NCI-H2196 (cell line): ENCODE measurements at regions not wholly inside any gene's neighbourhood (a gene's known extent, or its start where the extent isn't known, plus 50 kb on each side); places are given as distances from the start of the nearest gene placed in this dataset.

Source experiments
- DNase-seq: peaks from one replicate; lab custom pipeline; 2025; ENCODE audit not compliant: unreplicated experiment; lab: John Stamatoyannopoulos, UW

DNA sequence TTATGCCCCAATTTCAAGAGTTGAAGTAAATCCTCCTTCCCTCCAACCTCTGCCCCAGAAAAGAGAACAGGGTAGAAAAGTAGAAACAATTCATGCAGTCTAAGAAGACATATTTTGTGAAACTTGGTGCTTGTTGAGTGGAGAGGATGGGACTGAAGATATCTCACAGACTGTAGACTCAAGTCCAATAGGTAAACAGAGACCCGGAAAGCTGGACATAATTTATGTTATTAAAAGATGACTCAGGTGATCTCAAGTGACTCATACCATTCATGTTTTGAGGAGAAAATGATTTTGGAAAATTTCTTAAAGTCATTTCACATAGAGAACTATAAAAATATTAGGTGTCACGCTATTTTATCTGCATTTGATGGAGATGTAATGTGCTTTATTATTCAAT, 203.1 kb upstream of the SOX9 start:
- DNase-seq: no peak

DNA sequence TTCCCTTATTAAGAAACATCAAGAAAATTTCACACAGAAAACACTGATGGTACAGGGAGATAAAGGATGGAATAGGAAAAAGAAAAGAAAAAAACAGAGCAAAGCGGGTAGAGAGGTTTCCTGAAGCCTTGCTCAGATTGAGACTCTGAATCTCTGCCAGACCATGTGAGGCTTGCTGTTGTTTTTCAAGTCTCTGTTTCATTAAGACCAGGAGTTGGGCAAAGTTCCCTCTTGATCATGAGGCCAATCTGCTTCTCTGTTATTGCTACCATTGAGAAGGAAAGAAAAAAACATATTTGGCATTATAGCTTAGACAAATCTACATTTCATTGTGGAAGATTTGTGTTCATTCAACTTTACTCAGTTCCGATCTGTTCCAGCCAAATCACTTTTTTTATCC, 201.6 kb upstream of the SOX9 start:
- DNase-seq: no peak

DNA sequence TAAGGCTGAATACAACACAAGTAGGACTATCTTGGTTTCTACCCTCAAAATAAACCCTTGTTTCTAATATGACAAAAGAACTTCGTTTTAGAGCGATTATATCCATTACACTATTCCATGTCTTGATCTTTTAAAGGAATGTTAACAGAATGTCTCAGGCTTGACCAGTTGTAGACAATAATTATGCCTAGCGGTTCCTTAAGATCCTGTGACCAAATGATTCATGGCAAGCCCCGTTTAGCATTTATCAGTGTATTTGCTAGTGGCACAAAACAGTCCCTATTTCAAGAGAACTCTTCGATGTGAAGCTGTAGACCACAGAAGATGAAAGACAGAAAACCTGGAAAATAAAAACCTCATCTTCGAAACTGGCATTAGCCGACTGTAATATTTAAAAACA, 200.9 kb upstream of the SOX9 start:
- DNase-seq: no peak

DNA sequence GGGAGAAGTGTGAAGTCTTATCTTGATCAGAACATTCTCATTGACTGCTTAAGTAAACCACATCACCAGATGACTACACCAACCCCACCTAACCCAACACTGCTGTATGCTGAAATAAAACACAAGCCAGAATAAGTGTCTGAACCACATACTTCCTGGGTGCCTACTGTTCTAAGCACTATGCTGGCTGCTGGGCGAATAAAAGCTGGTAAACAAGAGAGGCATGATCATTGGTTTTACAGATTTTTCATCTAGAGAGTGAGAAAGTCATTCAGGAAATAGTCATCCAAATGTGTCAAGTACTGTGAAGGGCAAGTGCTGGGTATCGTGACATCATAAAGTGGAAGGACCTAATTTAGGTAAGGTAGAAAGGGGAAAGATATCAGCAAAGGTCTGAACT, 199.0 kb upstream of the SOX9 start:
- no peak for DNase-seq

DNA sequence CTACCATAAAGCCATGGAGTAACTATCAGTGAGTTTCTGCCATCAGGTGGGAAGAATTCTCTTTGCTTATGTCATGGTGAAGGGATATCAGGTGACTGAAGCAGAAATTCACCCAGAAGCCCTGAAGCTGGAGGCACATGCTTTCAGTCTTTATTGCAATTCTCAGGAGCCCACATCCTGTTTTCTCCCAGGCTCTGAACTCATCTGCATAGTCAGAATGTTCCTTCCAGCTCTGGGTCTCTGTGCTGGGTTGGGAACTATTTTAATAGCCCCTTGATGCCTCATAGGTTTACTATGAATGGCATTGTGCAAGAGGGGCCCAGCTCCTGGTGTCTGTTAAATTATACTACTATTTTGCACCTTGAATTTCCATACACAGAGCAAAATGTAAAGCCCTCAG, 198.4 kb upstream of the SOX9 start:
- DNase-seq: no peak

DNA sequence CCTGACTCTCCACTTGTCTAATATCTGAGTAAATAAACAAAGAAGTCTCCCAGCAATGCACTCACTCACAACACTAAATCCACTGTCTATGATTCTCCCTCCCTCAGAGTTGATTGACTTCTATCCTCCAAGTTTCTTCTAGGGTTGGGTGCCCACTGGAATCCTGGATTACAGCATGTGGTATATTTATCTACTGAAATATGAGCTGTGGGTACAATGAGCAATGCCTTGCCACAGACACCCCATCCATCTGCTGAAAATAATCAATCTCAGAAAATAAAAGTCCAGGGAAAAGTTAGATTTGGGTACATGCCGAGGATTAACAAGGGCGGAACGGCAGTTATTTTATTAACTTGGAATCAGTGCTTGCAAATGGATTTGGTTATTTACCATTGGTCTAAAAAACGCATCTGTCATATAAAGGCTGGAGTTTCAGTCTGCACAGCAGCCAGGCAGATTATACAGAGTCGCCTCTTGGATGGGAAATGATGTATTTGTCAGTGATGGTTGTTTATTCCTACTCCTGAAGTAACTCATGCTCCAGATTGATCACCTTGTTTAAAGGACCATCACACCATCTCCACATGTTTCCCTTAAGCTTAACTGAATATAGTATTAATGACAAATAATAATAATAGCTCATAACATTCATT, 193.9 kb upstream of the SOX9 start:
- no peak for DNase-seq

DNA sequence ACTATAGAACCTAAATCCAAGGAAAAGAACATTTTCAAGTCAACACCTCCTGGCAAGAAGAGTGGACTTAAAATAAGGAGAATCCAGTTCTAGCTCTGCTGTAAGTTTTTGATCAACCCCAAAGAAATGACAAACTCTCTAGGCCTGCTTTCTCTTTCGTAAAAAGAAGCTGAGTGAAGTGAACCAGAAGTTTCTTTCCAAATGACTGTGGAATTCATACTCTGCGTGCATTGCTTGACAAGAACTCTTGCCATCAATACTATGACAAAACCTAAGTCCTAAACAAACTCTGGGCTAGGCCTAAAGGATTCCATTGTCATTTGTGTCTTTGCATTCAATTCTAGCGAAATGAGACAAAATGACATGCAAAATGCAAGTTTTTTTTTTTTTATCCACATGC, 187.5 kb upstream of the SOX9 start:
- no peak for DNase-seq

DNA sequence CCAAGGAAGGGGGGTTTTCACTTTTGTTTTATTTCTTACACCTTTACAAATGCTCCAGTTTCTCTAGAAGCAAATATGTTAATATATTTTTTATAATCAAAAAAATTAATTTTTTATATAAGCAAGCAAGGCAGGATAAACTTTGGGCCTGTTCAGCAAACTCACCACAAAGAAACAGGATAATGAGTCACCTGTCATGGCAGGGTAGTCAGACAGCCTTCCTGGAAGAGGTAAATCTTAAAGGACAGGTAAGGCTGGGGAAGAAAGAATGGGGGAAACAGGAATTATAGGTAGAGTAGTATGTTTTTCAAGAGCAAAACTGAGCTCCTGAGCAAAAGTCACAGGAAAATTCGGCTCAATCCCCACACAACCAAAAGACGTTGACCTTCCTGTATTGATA, 186.3 kb upstream of the SOX9 start:
- DNase-seq: no peak

DNA sequence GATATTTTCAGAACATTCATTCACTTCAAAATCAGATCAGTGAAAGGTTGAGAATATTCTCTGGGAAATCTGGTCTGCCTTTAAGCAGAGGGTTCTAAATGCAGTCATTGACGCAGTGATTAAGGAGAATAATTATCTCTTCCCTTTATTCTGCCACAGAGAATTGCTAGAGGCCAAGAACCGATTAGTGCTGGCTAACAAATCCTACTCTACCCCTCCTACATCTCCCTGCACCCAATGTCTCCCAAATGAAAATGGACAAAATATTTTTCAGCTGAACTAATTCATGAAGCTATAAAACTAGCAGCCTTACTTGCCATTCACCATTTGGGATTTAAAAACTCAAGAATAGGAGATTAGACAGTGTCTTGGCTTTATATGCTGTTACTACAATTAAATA, 185.5 kb upstream of the SOX9 start:
- DNase-seq: no peak

DNA sequence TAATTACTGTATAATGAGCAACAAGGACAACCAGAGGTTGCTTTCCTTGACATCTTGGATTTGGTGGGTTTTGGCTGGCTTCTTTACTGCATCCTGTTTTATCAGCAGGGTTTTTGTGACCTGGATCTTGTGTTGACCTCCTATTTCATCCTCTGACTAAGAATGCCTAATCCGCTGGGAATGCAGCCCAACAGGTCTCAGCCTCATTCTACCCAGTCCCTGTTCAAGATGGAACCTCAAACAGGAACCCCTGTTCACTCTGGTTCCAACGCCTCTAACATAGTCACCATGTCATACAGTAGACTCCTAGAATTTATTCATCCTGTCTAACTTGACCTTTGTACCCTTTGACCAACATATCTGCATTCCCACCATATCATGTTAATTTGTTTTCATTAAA, 183.8 kb upstream of the SOX9 start:
- no peak for DNase-seq

DNA sequence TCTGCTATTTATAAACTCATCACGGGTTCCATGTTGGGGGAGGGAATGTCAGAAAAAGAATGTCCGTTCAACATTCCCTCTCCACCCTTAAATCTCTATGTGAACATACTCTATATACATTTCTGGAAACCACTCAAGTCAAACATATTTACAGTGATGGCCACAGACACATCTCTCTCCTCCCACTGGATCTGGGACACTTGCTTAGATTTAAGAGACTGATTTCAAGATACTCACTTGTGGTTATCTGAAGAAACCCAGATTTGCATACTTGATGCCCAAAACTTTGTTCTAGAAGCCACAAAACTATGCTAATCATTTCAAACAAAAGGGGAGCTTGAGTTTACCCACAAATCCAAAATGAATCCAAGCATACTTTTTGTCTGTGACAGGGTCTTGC, 182.9 kb upstream of the SOX9 start:
- no peak for DNase-seq

DNA sequence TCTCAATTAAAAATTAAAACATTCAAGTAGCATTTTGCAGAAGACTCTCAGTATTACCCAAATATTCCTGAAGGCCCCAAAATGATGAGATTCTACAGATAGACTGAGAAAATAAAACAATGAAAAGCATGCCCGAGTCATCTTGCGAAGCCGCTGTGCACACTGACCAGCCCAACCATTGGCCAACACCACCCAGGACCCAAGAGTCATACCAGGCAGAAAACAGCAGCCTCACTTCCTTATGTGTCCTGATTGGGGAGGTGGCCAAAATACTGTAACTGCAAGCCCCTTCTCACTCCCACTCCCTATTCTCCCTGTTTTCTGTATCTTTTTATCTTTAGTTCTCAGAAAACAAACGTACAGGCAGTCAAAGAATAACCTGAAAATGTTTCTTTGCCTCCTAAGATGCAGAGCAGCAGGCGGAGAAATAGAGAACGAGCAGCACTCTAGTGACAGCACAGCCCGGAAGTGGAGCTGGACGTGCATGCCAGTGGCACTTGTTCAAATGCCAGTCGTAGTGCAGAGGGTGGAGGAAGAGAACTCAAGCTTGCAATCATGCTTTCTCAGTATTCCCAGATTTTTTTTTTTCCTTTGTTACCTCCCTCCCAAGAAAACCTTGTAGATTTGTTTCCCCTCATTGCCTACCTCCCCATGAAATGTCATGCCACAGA, 182.3 kb upstream of the SOX9 start:
- no peak for DNase-seq

DNA sequence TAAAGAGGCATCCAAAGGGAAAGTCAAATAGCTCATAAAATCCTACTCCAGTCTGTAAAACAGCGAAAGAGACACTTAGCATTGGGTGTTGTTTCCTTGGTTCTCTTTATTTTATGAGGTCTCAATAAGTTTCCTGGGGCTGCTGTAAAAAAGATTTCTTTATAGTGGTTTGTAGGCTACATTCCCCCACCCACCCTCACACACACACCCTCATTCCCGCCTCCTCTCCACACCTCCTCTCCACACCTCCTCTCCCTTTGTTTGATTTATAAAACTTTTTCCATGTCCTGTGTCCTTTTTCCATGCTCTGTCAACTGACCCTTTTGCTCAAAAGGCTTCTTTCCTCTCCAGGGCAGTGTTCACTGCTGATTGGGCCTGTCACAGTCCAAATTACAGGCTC, 178.9 kb upstream of the SOX9 start:
- DNase-seq: no peak

DNA sequence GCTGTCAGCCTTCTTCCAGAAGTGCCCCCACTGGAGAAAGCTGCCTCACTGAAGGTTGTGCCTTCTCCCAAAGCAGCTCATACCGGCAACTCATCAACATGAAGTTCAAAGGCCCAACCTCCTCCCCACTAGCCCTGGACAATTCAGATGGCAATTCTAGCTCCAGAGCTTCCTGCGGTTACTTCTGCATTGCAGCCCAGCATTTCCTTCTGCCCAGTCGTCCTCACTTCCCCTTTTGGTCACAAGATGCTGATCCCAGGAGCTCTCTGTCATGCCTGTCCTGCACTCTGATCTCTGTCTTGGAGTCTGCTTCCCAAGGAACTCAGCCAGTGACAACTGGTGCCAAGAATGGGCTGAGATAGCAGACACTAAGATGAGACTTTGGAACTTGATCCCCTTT, 178.2 kb upstream of the SOX9 start:
- no peak for DNase-seq

DNA sequence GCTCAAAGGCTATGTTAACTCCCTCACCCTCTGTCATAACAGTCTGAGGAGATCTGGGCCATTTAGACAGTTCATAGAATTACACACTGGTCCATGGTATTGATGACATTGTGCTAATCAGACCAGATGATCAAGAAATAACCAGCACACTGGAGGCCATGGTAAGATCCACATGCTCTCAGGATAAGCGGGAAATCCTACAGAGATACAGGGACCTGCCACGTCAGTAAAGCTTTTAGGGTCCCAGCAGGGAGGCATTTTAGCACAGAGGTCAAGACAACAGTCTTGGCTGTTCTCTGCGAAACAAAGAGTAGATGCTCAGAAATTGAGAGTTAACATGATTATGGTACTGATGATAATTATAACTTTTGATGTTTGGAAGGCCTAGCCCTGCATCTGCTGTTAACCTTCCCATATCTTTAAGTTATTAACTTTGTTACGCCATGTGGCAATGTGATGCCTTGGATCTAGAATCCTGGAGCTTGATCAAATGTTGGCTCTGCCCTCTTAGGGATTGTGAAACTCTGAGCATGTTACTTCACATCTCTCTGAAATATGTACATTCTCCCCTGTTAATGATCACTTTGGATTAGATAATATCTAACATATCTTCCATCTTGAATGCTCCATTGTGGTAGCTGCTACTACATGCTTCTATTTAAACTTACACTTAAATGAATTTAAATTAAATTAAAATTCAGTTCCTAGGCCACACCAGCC, 172.0 kb upstream of the SOX9 start:
- no peak for DNase-seq

DNA sequence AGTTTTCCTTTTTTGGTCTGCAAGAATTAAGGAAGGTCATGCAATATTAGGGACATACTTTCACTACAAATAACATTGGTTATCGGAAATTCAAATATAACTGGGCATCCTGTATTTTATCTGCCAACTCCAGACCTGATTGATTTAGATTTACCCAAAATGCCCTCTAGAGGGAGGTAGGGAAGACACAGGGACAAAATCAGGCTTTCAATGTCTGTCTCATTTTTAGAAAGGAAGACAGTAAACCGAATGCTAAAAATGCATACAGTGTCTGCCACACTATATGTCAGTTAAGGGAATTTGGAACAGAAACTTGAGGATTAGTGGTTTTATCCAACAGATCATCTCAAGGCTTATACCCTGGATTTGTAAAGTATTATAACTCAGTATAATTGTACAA, 161.7 kb upstream of the SOX9 start:
- DNase-seq: no peak

DNA sequence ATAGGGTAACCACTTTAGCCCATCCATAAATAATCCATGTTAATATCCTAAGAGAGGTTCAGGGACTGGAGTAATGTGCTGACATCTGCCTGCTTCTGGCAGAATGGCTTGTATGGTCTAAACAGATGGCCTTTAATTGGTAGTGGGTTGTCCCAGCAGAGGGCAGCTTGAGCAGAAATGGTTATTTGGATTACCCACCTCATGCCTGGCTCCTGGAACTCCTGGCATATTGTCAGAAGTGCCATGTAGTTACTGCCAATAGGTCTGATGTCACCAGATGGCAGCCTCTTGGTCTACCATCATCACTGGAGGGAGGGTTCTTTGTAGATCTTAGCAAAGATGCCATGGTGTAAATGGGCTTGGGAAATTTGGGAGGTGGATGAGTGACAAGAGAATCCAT, 157.5 kb upstream of the SOX9 start:
- DNase-seq: no peak

DNA sequence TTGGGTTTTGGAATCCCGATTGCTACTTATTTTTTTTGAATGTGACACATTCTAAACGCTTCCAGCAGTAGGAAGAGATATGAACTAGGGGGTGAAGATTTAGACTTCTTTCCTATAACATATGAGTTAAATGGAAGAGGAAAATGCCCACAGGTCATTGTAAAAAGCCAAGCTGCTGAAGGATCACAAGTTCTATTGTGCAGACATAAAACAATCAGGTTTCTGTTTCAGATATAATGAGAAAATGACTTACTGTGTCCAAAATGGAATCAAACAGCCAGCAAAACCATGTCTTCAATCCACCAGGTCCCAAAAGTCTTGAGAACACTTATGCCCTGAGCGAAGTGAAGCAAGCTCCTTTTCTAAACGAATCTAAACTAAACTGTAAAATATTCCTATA, 157.0 kb upstream of the SOX9 start:
- no peak for DNase-seq

DNA sequence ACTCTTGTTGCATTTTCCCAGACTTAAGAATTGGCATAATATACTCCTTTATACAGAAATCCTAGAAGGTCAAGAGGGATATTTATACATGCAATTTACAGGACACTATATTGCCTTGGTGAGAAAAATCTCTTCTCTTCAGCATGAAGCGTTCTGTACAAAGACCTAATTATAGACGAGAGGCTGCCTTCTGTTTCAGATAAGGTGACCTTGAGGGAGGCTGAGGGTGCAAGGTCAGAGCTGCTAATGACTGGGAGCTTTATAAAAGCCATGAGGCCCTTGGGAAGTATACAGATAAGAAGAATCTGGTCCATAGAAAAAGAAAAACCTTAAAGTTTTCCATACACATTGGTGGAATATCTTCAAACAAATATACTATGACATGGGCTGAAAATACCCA, 156.3 kb upstream of the SOX9 start:
- no peak for DNase-seq

DNA sequence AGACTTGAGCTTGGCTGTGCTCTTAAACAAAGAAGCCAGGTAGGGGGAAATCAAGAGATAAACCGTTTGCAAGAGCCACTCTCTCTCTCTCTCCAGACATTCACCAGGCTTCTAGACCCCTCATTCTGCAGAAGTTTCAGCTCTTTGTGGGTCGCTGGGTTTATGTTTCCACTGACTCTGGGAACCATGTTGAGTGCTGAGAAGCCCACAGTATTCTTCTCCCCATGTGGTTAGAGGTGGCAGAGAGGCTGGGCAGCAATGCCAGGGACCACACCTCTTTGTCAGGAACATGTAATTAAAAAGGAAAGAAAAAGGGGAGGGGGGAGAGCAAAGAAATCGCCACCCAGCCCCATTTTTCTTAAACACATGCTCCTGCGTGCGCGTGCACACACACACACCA, 154.8 kb upstream of the SOX9 start:
- no peak for DNase-seq

DNA sequence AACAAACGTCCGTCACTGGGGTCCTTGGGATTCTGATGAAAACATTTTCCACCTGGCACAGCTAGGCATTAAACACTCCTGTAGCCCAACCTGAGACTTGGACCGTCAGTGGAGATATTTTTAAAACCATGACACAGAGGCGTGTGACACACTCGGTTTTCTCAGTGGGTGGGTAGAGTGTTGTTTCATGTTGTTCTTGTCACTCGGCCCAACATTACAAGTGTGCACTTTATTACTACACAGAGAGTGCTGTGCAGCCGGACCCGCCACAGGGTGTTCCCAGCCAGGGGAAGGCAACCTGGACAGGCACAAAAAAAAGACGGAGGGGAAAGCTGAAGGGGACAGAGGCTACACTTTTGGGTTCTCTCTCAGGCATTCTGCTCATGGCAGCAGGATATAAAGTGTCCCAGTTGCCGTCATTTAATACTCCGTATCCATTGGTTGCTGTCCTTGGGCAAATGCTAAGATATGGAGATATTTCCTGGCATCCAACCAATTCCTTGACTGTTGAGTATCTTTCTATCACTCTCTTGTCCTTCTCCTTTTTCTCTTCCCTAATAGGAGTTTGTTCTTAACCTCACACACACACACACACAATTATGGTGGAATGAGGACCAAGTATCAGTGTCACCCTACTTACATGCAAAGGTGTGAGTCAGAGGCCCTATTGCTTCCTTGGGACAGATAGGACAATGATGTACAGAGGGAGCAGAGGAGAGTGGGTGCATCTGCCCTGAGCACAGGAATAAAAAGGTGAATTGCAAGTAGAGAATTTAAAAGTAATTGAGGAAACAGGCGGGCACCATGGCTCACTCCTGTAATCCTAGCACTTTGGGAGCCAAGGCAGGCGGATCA, 154.1 kb upstream of the SOX9 start:
- no peak for DNase-seq

DNA sequence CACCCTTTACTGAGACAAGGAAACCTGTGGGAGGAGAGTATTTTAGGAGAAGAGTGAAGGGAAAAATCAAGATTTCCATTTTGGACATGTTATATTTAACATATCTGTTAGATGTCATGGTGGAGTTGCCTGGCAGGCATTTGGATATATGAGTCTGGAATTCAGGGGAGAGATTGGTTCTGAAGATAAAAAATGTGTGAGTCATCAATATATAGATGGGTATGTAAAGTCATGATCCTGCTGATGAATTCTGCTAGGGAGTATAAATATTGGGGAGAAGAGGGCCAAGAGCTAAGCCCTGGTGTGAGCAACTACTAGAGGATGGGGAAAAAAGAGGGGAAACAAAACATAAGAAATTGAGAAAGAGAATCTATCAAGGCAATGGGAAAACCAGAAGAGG, 151.3 kb upstream of the SOX9 start:
- DNase-seq: no peak
